SK-N-SH (cell line): ENCODE measurements at regions not wholly inside any gene's neighbourhood (a gene's known extent, or its start where the extent isn't known, plus 50 kb on each side); places are given as distances from the start of the nearest gene placed in this dataset.
A peak's percentile ranks its signal among the peaks of the same experiment; 100 is the strongest.

Source experiments
- CTCF ChIA-PET: fragments of 300-600, 350-600 bp; formaldehyde crosslinking; extraction: SDS; loops from one replicate; lab custom pipeline; 2021; lab: Yijun Ruan, JAX
- POLR2A ChIA-PET: fragments of 350-600 bp; sonication (Branson Sonifier 250); formaldehyde crosslinking; extraction: SDS; loops from one replicate; lab custom pipeline; 2020; ENCODE audit warnings: antibody characterized with exemption, inconsistent platforms; lab: Yijun Ruan, JAX
- DNase-seq: peaks from one replicate; pipeline ENCODE4 v3.0.0; 2012
- H2AFZ ChIP-seq: fragments of 200-600 bp; sonication (generic); 2 replicates; pipeline ENCODE4 v1.8.1; 2016; ENCODE audit warnings: antibody characterized with exemption, mild to moderate bottlenecking, low read depth
- H3F3A ChIP-seq: fragments of 200-600 bp; sonication (generic); replicated peaks from 2 replicates; pipeline ENCODE3; 2016; ENCODE audit warnings: antibody characterized with exemption, mild to moderate bottlenecking; ENCODE audit not compliant: insufficient read depth
- H3K27ac ChIP-seq, 2 experiments: fragments of 200-500 bp in 1 of 2; fragments of 200-600 bp in 1 of 2; sonication (Bioruptor generic) in 1 of 2; sonication (generic), shearing (Covaris generic) in 1 of 2; 2 replicates each; pipeline versions ENCODE4 v1.5.1 to v1.6.1; 2014 to 2016; ENCODE audit warnings: low read depth in 2 of 2, inconsistent platforms in 1 of 2, low read length in 1 of 2, mild to moderate bottlenecking in 1 of 2, mixed read lengths in 1 of 2
- H3K27me3 ChIP-seq: fragments of 200-600 bp; sonication (generic), shearing (Covaris generic); 2 replicates; pipeline ENCODE4 v1.6.1; 2016; ENCODE audit warnings: mixed run types; ENCODE audit not compliant: insufficient read depth
- H3K36me3 ChIP-seq, 2 experiments: fragments of 200-500 bp in 1 of 2; fragments of 200-600 bp in 1 of 2; sonication (Bioruptor generic) in 1 of 2; sonication (generic) in 1 of 2; replicated peaks in 1 of 2; 2 replicates each; pipeline versions ENCODE3 to v1.5.1; 2014 to 2016; ENCODE audit warnings: low read length in 1 of 2, mild to moderate bottlenecking in 1 of 2; ENCODE audit not compliant: insufficient read depth in 2 of 2, control insufficient read depth in 1 of 2
- H3K4me1 ChIP-seq, 2 experiments: fragments of 200-500 bp in 1 of 2; fragments of 200-600 bp in 1 of 2; sonication (Bioruptor generic) in 1 of 2; sonication (generic), shearing (Covaris generic) in 1 of 2; 2 replicates each; pipeline versions ENCODE4 v1.5.1 to v1.6.1; 2014 to 2016; ENCODE audit warnings: low read depth in 1 of 2, low read length in 1 of 2, mixed run types in 1 of 2; ENCODE audit not compliant: insufficient read depth in 2 of 2, control insufficient read depth in 1 of 2
- H3K4me2 ChIP-seq: fragments of 200-600 bp; sonication (generic), shearing (Covaris generic); 2 replicates; pipeline ENCODE4 v1.6.1; 2017; ENCODE audit warnings: mixed run types
- H3K4me3 ChIP-seq, 2 experiments: fragments of 200-500 bp in 1 of 2; fragments of 200-600 bp in 1 of 2; sonication (Bioruptor generic) in 1 of 2; sonication (generic), shearing (Covaris generic) in 1 of 2; 2 replicates each; pipeline versions ENCODE4 v1.5.1 to v1.8.1; 2014 to 2016; ENCODE audit warnings: low read depth in 2 of 2, inconsistent platforms in 1 of 2, low read length in 1 of 2, mild to moderate bottlenecking in 1 of 2, mixed read lengths in 1 of 2, moderate library complexity in 1 of 2
- H3K79me2 ChIP-seq: fragments of 200-600 bp; sonication (generic); 2 replicates; pipeline ENCODE4 v1.8.1; 2017; ENCODE audit warnings: mild to moderate bottlenecking; ENCODE audit not compliant: insufficient read depth
- H3K9ac ChIP-seq: fragments of 200-600 bp; sonication (generic); 2 replicates; pipeline ENCODE4 v1.6.1; 2017; ENCODE audit warnings: mixed run types
- H3K9me2 ChIP-seq: fragments of 200-600 bp; sonication (generic); 2 replicates; pipeline ENCODE4 v1.6.1; 2017; ENCODE audit warnings: mixed run types
- H3K9me3 ChIP-seq: fragments of 200-600 bp; sonication (generic); 2 replicates; pipeline ENCODE4 v1.6.1; 2017; ENCODE audit warnings: mixed run types, mild to moderate bottlenecking, moderate library complexity
- H4K20me1 ChIP-seq: fragments of 200-600 bp; sonication (generic); 2 replicates; pipeline ENCODE4 v1.6.1; 2017; ENCODE audit warnings: mild to moderate bottlenecking, mixed run types; ENCODE audit not compliant: insufficient read depth
- CHD2 ChIP-seq: fragments of 150-350 bp; IDR thresholded peaks from 2 replicates; pipeline ENCODE4 v1.6.1; 2018; ENCODE audit warnings: low read length; ENCODE audit not compliant: partially characterized antibody
- EZH2phosphoT487 ChIP-seq: fragments of 200-600 bp; sonication (generic); IDR thresholded peaks from 2 replicates; pipeline ENCODE4 v1.6.1; 2017; ENCODE audit warnings: low read depth, mixed run types, mild to moderate bottlenecking, antibody characterized with exemption, moderate library complexity, borderline replicate concordance
- FOSL2 ChIP-seq: IDR thresholded peaks from 2 replicates; pipeline ENCODE4 v1.4.0; 2012; ENCODE audit warnings: low read depth, mild to moderate bottlenecking, moderate library complexity, borderline replicate concordance
- FOXM1 ChIP-seq: IDR thresholded peaks from 2 replicates; pipeline ENCODE4 v1.4.0; 2012; ENCODE audit warnings: low read depth, mild to moderate bottlenecking
- GABPA ChIP-seq: IDR thresholded peaks from 2 replicates; pipeline ENCODE4 v1.4.0; 2012; ENCODE audit warnings: low read depth, mild to moderate bottlenecking
- MEF2A ChIP-seq: IDR thresholded peaks from 2 replicates; pipeline ENCODE4 v1.4.0; 2012; ENCODE audit warnings: low read depth, borderline replicate concordance
- NFIC ChIP-seq: IDR thresholded peaks from 2 replicates; pipeline ENCODE4 v1.4.0; 2012; ENCODE audit warnings: borderline replicate concordance
- NRF1 ChIP-seq: IDR thresholded peaks from 2 replicates; pipeline ENCODE4 v1.6.1; 2012; ENCODE audit warnings: low read depth, mild to moderate bottlenecking, low read length
- POLR2AphosphoS5 ChIP-seq: IDR thresholded peaks from 2 replicates; pipeline ENCODE4 v1.6.1; 2012; ENCODE audit warnings: low read depth, low read length
- RAD21 ChIP-seq: IDR thresholded peaks from 2 replicates; pipeline ENCODE4 v1.6.1; 2012; ENCODE audit warnings: mild to moderate bottlenecking, low read length
- RXRA ChIP-seq: IDR thresholded peaks from 2 replicates; pipeline ENCODE4 v1.4.0; 2012; ENCODE audit warnings: low read depth, mild to moderate bottlenecking, borderline replicate concordance
- SMC3 ChIP-seq: IDR thresholded peaks from 2 replicates; pipeline ENCODE4 v1.6.1; 2012; ENCODE audit warnings: low read depth, low read length, improper control_type of control experiment
- TAF1 ChIP-seq: IDR thresholded peaks from 2 replicates; pipeline ENCODE4 v1.6.1; 2012; ENCODE audit warnings: low read depth, mild to moderate bottlenecking, low read length, moderate library complexity, borderline replicate concordance
- TEAD4 ChIP-seq: IDR thresholded peaks from 2 replicates; pipeline ENCODE4 v1.4.0; 2012; ENCODE audit warnings: mild to moderate bottlenecking, borderline replicate concordance; ENCODE audit not compliant: insufficient read depth
- WGBS: methylation state at CpG from one replicate; pipeline ENCODE4 v1.1.6; 2017; ENCODE audit warnings: low lambda C conversion rate; 5-methylcytosine and 5-hydroxymethylcytosine counted together
- TF ChIP-seq, protein P1 (sequence below): IDR thresholded peaks from 2 replicates; pipeline ENCODE4 v1.6.1; 2012; ENCODE audit warnings: mild to moderate bottlenecking, low read depth, low read length, moderate library complexity
- TF ChIP-seq, protein P2 (sequence below): IDR thresholded peaks from 2 replicates; pipeline ENCODE4 v1.4.0; 2012; ENCODE audit warnings: low read depth, borderline replicate concordance
- TF ChIP-seq, protein P3 (sequence below): fragments of 200-600 bp; sonication (generic); IDR thresholded peaks from 2 replicates; pipeline ENCODE4 v1.6.1; 2017; ENCODE audit warnings: antibody characterized with exemption, mild to moderate bottlenecking, moderate library complexity

DNA sequence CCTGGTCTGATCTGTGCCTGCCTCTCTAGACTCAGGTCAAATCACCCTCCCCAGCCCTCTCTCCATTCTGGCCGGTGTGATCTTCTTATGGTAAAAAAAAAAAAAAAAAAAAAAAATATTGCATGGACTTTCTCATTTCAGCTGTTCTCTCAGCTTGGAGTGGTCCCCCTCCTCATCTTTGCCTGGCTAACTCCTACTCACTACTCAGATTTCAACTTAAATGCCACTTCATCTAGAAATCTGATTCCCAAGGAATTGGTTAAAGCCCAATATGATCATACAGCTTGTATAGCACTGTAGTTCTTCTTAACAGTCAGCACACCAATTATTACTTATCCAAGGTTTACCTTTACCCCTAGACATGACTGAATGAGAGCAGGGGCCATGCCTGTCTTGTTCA lies 105.9 kb upstream of the CARMIL1 start:
- peak overlapping the region; percentile 46; the same call in 1 of the 2 replicates for H3K4me2 ChIP-seq
- no peak overlapping the region for H3K4me3 ChIP-seq
- H3K79me2 ChIP-seq, result no peaks in the 10 kb centered on the region
- peaks cover 37% of the 10 kb centered on the region for H3F3A ChIP-seq
- H3K9me2 ChIP-seq, result no peaks in the 10 kb centered on the region
- CTCF ChIA-PET, result no interaction called here
- H3K27ac ChIP-seq, result peak overlapping the region; percentile 88 to 96
- H3K4me1 ChIP-seq, result peaks cover 9 to 28% of the 10 kb centered on the region in 2 experiments
- no peaks in the 10 kb centered on the region for H3K36me3 ChIP-seq
- no peaks in the 10 kb centered on the region for H3K27me3 ChIP-seq
- no peaks in the 10 kb centered on the region for H4K20me1 ChIP-seq
- POLR2A ChIA-PET, result no interaction called here
- TF ChIP-seq TEAD4, result no peak
- no peak for TF ChIP-seq POLR2AphosphoS5
- no peak for TF ChIP-seq CHD2
- no peak for TF ChIP-seq NRF1
- no peak for TF ChIP-seq RXRA
- TF ChIP-seq FOSL2, result no peak
- no peak for TF ChIP-seq EZH2phosphoT487
- TF ChIP-seq RAD21, result no peak
- no peak for TF ChIP-seq TAF1
- TF ChIP-seq SMC3, result no peak
- TF ChIP-seq, protein P1, sequence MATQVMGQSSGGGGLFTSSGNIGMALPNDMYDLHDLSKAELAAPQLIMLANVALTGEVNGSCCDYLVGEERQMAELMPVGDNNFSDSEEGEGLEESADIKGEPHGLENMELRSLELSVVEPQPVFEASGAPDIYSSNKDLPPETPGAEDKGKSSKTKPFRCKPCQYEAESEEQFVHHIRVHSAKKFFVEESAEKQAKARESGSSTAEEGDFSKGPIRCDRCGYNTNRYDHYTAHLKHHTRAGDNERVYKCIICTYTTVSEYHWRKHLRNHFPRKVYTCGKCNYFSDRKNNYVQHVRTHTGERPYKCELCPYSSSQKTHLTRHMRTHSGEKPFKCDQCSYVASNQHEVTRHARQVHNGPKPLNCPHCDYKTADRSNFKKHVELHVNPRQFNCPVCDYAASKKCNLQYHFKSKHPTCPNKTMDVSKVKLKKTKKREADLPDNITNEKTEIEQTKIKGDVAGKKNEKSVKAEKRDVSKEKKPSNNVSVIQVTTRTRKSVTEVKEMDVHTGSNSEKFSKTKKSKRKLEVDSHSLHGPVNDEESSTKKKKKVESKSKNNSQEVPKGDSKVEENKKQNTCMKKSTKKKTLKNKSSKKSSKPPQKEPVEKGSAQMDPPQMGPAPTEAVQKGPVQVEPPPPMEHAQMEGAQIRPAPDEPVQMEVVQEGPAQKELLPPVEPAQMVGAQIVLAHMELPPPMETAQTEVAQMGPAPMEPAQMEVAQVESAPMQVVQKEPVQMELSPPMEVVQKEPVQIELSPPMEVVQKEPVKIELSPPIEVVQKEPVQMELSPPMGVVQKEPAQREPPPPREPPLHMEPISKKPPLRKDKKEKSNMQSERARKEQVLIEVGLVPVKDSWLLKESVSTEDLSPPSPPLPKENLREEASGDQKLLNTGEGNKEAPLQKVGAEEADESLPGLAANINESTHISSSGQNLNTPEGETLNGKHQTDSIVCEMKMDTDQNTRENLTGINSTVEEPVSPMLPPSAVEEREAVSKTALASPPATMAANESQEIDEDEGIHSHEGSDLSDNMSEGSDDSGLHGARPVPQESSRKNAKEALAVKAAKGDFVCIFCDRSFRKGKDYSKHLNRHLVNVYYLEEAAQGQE, result no peak
- TF ChIP-seq MEF2A, result no peak
- no peaks in the 10 kb centered on the region for H3K9me3 ChIP-seq
- peak overlapping the region; percentile 11 for H2AFZ ChIP-seq
- WGBS, result 60% methylated on average over 1 of the region's 1 CpG
- no peak for DNase-seq
- peak overlapping the region; percentile 42; the same call in 1 of the 2 replicates for H3K9ac ChIP-seq

DNA sequence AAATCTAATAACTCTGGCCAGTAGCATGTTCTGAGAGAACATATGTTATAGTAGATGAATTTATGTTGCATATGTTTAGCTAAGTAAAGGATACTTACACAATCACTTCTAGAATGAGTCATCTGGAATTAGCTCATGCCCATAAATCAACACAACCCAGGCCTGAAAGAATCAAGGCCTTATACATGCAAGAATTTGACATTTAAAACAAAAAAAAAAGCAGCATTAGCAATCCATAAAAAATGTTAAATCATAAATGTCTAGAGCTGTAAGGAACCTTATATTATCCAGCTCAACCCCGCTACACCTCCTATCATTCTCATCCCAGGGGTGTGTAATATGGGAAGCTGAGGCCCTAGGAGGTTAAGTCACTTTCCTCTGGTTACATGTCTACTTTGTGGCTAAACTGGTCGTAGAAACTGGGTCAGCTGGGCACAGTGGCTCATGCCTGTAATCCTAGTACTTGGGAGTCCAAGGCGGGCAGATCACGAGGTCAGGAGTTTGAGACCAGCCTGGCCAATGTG lies 105.2 kb upstream of the CARMIL1 start:
- H3F3A ChIP-seq, result peaks cover 37% of the 10 kb centered on the region
- no peaks in the 10 kb centered on the region for H3K9me2 ChIP-seq
- H3K4me3 ChIP-seq, result no peak overlapping the region
- 42% methylated on average over 4 of the region's 4 CpGs for WGBS
- POLR2A ChIA-PET, result no interaction called here
- CTCF ChIA-PET, result interaction anchor here (0.6 kb wide), 1 partner anchor 49 kb away, joined by 3 read pairs; no protein-coding TSS in a partner anchor
- H3K9me3 ChIP-seq, result no peaks in the 10 kb centered on the region
- H3K79me2 ChIP-seq, result no peaks in the 10 kb centered on the region
- H3K4me1 ChIP-seq, result peaks cover 4 to 28% of the 10 kb centered on the region in 2 experiments
- no peak for DNase-seq
- no peaks in the 10 kb centered on the region for H4K20me1 ChIP-seq
- no peak overlapping the region for H2AFZ ChIP-seq
- peak overlapping the region; percentile 46 for H3K4me2 ChIP-seq
- H3K36me3 ChIP-seq, result no peaks in the 10 kb centered on the region
- no peaks in the 10 kb centered on the region for H3K27me3 ChIP-seq
- peak overlapping the region; percentile 88 to 96; a peak in 3 of 4 replicates for H3K27ac ChIP-seq
- peak overlapping the region; percentile 42; the same call in 1 of the 2 replicates for H3K9ac ChIP-seq
- TF ChIP-seq, protein P2, sequence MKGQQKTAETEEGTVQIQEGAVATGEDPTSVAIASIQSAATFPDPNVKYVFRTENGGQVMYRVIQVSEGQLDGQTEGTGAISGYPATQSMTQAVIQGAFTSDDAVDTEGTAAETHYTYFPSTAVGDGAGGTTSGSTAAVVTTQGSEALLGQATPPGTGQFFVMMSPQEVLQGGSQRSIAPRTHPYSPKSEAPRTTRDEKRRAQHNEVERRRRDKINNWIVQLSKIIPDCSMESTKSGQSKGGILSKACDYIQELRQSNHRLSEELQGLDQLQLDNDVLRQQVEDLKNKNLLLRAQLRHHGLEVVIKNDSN, result 0 out of 2 replicates have a peak, but pooled peaks have one; percentile 27
- TF ChIP-seq EZH2phosphoT487, result no peak
- TF ChIP-seq RXRA, result peak; percentile 84
- no peak for TF ChIP-seq GABPA
- peak; percentile 81 for TF ChIP-seq NFIC
- no peak for TF ChIP-seq NRF1
- TF ChIP-seq MEF2A, result peak; percentile 85
- TF ChIP-seq FOXM1, result peak; percentile 79; the same call in 1 of the 2 replicates
- no peak for TF ChIP-seq SMC3
- TF ChIP-seq, protein P1, result no peak
- TF ChIP-seq, protein P3, sequence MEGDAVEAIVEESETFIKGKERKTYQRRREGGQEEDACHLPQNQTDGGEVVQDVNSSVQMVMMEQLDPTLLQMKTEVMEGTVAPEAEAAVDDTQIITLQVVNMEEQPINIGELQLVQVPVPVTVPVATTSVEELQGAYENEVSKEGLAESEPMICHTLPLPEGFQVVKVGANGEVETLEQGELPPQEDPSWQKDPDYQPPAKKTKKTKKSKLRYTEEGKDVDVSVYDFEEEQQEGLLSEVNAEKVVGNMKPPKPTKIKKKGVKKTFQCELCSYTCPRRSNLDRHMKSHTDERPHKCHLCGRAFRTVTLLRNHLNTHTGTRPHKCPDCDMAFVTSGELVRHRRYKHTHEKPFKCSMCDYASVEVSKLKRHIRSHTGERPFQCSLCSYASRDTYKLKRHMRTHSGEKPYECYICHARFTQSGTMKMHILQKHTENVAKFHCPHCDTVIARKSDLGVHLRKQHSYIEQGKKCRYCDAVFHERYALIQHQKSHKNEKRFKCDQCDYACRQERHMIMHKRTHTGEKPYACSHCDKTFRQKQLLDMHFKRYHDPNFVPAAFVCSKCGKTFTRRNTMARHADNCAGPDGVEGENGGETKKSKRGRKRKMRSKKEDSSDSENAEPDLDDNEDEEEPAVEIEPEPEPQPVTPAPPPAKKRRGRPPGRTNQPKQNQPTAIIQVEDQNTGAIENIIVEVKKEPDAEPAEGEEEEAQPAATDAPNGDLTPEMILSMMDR, result no peak
